Liver (tissue), 3 donors: ENCODE measurements at regions not wholly inside any gene's neighbourhood (a gene's known extent, or its start where the extent isn't known, plus 50 kb on each side); places are given as distances from the start of the nearest gene placed in this dataset.

Experiments used
- EGR1 ChIP-seq, 2 donors: IDR thresholded peaks; 2 replicates each; pipeline ENCODE4 v1.6.1; 2016 to 2018; ENCODE audit warnings: antibody characterized with exemption in 2 of 2, low read depth in 2 of 2
- HNF4G ChIP-seq: IDR thresholded peaks from 2 replicates; pipeline ENCODE4 v1.6.1; 2016; ENCODE audit warnings: antibody characterized with exemption
- RAD21 ChIP-seq, 2 donors: IDR thresholded peaks; 2 replicates each; pipeline ENCODE4 v1.6.1; 2016; ENCODE audit warnings: antibody characterized with exemption in 2 of 2, mild to moderate bottlenecking in 2 of 2
- SP1 ChIP-seq: IDR thresholded peaks from 2 replicates; pipeline ENCODE4 v1.6.1; 2018; ENCODE audit warnings: antibody characterized with exemption, mild to moderate bottlenecking
- TAF1 ChIP-seq: conservative IDR thresholded peaks from 2 replicates; pipeline ENCODE4 v1.6.1; 2016; ENCODE audit warnings: antibody characterized with exemption, mild to moderate bottlenecking
- YY1 ChIP-seq: IDR thresholded peaks from 2 replicates; pipeline ENCODE4 v1.6.1; 2016; ENCODE audit warnings: antibody characterized with exemption, mild to moderate bottlenecking
- TF ChIP-seq, protein P1 (sequence below): IDR thresholded peaks from 2 replicates; pipeline ENCODE4 v1.6.1; 2016; ENCODE audit warnings: antibody characterized with exemption
- TF ChIP-seq, protein P2 (sequence below): fragments of 150-350 bp; IDR thresholded peaks from 2 replicates; pipeline ENCODE4 v1.5.1; 2017; ENCODE audit warnings: improper control_type of control experiment, low read depth, low read length; ENCODE audit not compliant: missing input control
- TF ChIP-seq, protein P3 (sequence below): IDR thresholded peaks from 2 replicates; pipeline ENCODE4 v1.6.1; 2016; ENCODE audit warnings: antibody characterized with exemption
- donor health status: healthy.
- donor health status: healthy.

DNA sequence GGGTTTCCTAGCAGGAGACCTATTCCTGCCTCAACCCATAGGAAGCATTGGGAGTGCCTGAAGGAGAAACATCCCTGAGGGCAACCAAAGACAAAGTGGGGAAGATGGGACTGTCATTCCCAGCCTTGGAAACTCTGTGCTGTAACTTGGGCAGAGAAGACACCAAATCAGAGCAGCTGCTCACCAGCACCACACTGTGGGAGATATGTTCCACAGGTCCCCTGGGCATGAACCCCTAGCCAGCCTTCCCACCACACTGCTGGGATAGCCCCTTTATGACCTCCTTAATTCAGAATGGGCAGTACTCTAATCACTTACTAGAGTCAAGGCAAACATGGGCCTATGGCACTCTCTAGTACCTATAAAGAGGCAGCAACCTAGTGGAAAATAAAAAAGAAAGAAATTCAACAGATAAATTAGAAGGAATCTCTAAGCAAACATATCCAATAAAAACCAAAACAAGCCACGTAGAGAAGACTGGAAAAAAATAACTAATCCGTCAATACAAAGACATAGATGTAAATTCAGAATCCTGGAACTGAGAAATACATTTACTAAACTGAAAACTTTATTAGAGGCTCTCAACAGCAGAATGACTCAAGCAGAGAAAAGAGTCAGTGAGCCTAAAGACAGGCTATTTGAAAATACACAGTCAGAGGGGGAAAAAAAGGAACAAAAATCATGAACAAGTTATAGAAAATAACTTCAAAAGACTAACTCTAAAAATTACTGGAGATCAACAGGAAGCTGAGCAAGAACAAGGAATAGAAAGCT lies 878.4 kb upstream of the FRG1 start:
- TF ChIP-seq, protein P1, sequence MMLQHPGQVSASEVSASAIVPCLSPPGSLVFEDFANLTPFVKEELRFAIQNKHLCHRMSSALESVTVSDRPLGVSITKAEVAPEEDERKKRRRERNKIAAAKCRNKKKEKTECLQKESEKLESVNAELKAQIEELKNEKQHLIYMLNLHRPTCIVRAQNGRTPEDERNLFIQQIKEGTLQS = no peak
- TF ChIP-seq, protein P2, sequence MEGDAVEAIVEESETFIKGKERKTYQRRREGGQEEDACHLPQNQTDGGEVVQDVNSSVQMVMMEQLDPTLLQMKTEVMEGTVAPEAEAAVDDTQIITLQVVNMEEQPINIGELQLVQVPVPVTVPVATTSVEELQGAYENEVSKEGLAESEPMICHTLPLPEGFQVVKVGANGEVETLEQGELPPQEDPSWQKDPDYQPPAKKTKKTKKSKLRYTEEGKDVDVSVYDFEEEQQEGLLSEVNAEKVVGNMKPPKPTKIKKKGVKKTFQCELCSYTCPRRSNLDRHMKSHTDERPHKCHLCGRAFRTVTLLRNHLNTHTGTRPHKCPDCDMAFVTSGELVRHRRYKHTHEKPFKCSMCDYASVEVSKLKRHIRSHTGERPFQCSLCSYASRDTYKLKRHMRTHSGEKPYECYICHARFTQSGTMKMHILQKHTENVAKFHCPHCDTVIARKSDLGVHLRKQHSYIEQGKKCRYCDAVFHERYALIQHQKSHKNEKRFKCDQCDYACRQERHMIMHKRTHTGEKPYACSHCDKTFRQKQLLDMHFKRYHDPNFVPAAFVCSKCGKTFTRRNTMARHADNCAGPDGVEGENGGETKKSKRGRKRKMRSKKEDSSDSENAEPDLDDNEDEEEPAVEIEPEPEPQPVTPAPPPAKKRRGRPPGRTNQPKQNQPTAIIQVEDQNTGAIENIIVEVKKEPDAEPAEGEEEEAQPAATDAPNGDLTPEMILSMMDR = no peak
- TF ChIP-seq EGR1 (IDR thresholded peaks at IDR 0.05; ENCODE audit: low read depth in 2 of 2) = no peak
- TF ChIP-seq RAD21 (IDR thresholded peaks at IDR 0.05) = no peak
- TF ChIP-seq TAF1 = no peak
- TF ChIP-seq YY1 = no peak
- TF ChIP-seq, protein P3, sequence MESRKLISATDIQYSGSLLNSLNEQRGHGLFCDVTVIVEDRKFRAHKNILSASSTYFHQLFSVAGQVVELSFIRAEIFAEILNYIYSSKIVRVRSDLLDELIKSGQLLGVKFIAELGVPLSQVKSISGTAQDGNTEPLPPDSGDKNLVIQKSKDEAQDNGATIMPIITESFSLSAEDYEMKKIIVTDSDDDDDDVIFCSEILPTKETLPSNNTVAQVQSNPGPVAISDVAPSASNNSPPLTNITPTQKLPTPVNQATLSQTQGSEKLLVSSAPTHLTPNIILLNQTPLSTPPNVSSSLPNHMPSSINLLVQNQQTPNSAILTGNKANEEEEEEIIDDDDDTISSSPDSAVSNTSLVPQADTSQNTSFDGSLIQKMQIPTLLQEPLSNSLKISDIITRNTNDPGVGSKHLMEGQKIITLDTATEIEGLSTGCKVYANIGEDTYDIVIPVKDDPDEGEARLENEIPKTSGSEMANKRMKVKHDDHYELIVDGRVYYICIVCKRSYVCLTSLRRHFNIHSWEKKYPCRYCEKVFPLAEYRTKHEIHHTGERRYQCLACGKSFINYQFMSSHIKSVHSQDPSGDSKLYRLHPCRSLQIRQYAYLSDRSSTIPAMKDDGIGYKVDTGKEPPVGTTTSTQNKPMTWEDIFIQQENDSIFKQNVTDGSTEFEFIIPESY = no peak
- no peak for TF ChIP-seq SP1
- no peak for TF ChIP-seq HNF4G
